GM12873 (cell line): ENCODE measurements at regions not wholly inside any gene's neighbourhood (a gene's known extent, or its start where the extent isn't known, plus 50 kb on each side); places are given as distances from the start of the nearest gene placed in this dataset.

Experiments
- CTCF ChIP-seq: IDR thresholded peaks from 2 replicates; pipeline ENCODE4 v1.5.1; 2012; ENCODE audit warnings: low read depth, mild to moderate bottlenecking, moderate library complexity, low read length, control low read depth; ENCODE audit not compliant: insufficient read depth; ENCODE audit errors: missing control alignments

GRCh38 chr12:74619084-74619483, 81.4 kb downstream of the ATXN7L3B start:
- no peak for TF ChIP-seq CTCF

GRCh38 chr12:74619884-74620283, 82.2 kb downstream of the ATXN7L3B start:
- TF ChIP-seq CTCF, result no peak

- TF ChIP-seq CTCF, result no peak
Observed at GRCh38 chr12:74620921-74621320, 83.3 kb downstream of the ATXN7L3B start.

GRCh38 chr12:74624201-74624600, 86.6 kb downstream of the ATXN7L3B start:
- TF ChIP-seq CTCF, result no peak

GRCh38 chr12:74626397-74626796, 88.8 kb downstream of the ATXN7L3B start:
- TF ChIP-seq CTCF, result no peak

- no peak for TF ChIP-seq CTCF
Observed at GRCh38 chr12:74641262-74641661, 103.6 kb downstream of the ATXN7L3B start.

- no peak for TF ChIP-seq CTCF
Observed at GRCh38 chr12:74641694-74642093, 104.1 kb downstream of the ATXN7L3B start.
